NCI-H2196 (cell line): ENCODE measurements at regions not wholly inside any gene's neighbourhood (a gene's known extent, or its start where the extent isn't known, plus 50 kb on each side); places are given as distances from the start of the nearest gene placed in this dataset.
"Not testable (repeated sequence)": the region's sequence is repeated elsewhere in the genome, so short reads cannot be mapped to it uniquely, and the experiment has no call there.

Experiments
- DNase-seq: peaks from one replicate; lab custom pipeline; 2025; ENCODE audit not compliant: unreplicated experiment; lab: John Stamatoyannopoulos, UW

DNA sequence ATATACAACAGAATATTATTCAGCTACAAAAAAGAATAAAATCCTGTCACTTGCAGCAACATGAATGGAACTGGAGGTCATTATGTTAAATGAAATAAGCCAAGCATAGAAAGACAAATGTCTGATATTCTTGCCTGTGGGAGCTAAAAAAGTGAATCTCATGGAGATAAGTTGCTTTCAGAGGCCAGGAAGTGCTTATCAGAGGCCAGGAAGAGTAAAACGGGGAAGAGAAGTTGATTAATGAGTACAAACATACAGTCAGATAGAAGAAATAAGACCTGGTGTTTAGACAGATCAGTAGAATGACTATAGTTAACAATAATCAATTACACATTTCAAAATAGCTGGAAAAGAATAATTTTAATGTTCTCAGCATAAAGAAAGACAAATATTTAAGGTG, 54.4 kb upstream of the CPHXL start:
- no peak for DNase-seq

DNA sequence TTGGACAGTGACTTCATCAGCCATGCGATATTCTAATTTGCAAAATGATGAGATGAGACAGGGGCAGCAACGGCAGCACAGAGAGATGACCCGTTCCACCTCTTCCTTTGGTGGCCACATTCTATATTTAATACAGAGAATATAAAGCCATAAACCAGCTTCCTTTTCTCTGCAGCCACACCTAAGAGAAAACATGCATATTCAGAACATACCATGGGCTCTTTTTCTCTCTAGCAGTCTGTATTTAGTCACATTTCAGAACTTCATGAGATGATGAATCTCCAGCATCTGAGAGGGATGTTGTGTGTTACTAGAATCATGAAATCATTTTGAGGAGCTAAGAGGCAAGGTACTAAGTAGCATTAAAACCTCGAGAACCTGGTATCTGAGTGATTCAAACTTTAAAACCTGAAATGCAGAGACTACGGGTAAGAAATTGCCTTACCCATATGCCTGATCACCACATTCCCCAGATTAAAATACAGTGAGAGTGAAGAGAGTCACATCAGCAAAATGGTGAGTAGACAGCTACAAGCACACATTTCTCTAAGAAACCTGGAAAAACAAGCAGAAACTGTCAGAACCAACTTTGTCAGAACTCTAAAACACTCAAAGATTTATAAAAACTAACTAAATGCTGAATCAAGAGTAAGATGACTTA, 55.5 kb upstream of the CPHXL start:
- DNase-seq, result no peak

DNA sequence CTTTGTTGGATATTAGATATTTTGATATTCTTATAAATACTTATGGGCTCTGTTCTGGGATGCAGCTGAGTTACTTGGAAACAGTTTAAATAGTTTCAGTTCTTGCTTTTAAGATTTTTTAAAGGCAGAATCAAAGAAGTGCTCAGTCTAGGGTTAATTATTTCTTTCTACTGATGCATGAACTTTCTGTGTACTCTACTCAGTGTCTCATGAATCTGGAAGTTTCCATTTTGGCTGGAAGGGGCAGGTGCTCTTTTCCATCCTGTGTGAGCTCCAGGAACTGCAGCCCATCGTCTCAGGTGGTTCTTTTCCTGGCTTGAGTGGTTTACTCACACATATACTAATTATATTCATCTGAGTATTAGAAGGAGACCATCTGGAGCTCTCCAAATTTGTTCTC, 61.1 kb upstream of the CPHXL start:
- DNase-seq, result no peak

GRCh38 chr16:75789237-75789636, 62.9 kb upstream of the CPHXL start:
- peak; percentile 32 for DNase-seq

GRCh38 chr16:75792771-75793492, 66.6 kb upstream of the CPHXL start:
- DNase-seq, result no peak

GRCh38 chr16:75793641-75794040, 67.4 kb upstream of the CPHXL start:
- DNase-seq, result no peak

- no peak for DNase-seq
These were observed 68.1 kb upstream of the CPHXL start for GRCh38 chr16:75794426-75794825.

GRCh38 chr16:75798714-75799113, 72.4 kb upstream of the CPHXL start:
- no peak for DNase-seq

GRCh38 chr16:75801307-75801706, 75.0 kb upstream of the CPHXL start:
- no peak for DNase-seq

- DNase-seq, result no peak
These were observed 77.5 kb upstream of the CPHXL start for GRCh38 chr16:75803753-75804152.

DNA sequence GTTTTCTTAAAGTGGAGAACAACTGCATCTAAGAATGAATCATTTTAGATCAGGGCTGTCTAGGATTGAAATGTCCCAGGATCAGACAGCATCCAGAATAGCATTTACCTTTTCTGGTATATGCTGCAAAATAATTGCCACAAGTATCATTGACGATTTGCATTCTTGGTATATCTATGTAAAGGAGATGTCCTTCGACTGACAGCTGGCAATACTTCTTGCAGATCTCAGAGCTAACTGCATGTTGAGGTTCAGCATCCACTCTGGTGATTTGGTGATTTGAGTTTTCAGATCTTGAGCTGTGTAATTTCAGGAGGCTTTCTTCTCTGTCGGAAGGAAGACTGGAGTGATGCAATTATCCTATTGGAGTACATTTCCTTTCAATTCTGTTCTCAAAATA, 78.1 kb upstream of the CPHXL start:
- no peak for DNase-seq

GRCh38 chr16:75805946-75806345, 79.7 kb upstream of the CPHXL start:
- DNase-seq, result no peak

- DNase-seq, result no peak
These were observed 80.2 kb upstream of the CPHXL start for GRCh38 chr16:75806487-75806886.

- DNase-seq, result no peak
These were observed 84.1 kb upstream of the CPHXL start for GRCh38 chr16:75810342-75810741.

DNA sequence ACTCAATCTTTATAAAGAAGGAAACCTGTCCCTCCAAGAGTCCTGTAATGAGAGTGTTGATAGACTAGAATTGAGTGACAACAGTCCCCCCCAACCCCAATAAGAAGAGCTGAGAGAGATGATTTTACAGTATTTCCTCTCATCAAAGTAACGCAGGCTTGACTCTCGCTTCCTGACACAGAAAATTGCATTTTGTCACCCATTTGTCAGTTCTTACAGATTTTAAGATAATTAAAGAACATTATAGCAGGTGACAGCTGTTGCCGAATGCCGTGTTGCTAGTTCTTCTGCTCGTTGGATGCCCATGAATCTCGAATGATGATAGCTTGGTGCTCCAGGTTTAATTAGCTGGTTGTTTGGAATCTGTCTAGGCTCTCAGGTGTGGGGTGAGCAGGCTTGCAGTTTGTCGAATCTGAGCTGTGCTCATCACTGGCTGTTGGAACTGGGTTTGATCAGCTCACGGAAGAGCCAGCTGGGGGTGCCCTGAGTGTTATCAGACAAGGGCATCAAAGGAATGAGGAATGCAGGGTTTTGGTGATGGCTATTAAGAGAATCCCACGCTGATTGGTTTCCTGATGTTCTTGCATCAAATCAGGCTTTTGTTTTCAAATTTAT, 84.8 kb upstream of the CPHXL start:
- DNase-seq, result no peak

GRCh38 chr16:75818491-75818890, 92.2 kb upstream of the CPHXL start:
- no peak for DNase-seq

DNA sequence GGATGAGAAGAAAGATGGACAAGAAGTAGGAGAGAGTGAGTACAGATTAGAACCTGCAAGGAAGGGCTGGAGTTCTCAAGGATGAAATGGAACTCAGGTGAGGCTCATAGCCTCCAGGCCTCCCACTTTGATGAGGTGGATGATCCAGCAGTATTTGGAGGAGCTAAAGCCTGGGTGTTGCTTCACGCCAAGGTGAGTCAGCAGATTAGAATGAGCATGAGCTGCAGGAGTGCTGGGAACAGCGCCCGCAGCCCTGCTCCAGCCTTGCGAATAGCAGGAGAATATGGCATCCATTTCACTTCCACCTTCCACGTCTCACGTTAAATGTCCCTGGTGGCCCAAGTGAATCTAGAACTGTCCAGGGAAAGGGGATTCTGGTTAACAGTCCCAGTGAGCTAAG, 94.4 kb upstream of the CPHXL start:
- no peak for DNase-seq

GRCh38 chr16:75821117-75821516, 94.8 kb upstream of the CPHXL start:
- DNase-seq, result no peak

- not testable (repeated sequence) for DNase-seq
These were observed 99.5 kb upstream of the CPHXL start for GRCh38 chr16:75825750-75826149.

DNA sequence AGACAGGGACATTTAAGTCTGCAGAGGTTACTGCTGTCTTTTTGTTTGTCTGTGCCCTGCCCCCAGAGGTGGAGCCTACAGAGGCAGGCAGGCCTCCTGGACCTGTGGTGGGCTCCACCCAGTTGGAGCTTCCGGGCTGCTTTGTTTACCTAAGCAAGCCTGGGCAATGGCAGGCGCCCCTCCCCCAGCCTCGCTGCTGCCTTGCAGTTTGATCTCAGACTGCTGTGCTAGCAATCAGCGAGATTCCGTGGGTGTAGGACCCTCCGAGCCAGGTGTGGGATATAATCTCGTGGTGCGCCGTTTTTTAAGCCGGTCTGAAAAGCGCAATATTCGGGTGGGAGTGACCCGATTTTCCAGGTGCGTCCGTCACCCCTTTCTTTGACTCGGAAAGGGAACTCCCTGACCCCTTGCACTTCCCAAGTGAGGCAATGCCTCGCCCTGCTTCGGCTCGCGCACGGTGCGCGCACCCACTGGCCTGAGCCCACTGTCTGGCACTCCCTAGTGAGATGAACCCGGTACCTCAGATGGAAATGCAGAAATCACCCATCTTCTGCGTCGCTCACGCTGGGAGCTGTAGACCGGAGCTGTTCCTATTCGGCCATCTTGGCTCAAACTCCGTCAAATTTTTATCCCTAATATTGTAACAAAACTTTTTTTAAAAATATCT, 101.2 kb upstream of the CPHXL start:
- DNase-seq, result not testable (repeated sequence)

DNA sequence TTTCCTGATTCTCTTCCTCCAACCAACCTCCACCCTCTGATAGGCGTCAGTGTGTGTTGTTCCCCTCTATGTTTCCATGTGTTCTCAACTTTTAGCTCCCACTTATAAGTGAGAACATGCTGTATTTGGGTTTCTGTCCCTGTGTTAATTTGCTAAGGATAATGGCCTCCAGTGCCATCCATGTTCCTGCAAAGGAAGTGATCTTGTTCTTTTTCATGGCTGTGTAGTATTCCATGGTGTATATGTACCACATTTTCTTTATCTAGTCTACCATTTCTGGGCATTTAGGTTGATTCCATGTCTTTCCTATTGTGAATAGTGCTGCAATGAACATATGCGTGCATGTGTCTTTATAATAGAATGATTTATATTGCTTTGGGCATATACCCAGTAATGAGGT, 107.1 kb upstream of the CPHXL start:
- not testable (repeated sequence) for DNase-seq
